Left ventricle myocardium inferior (tissue), 1 donor: ENCODE measurements at regions not wholly inside any gene's neighbourhood (a gene's known extent, or its start where the extent isn't known, plus 50 kb on each side); places are given as distances from the start of the nearest gene placed in this dataset.

Source experiments
- DNase-seq: peaks from one replicate; pipeline ENCODE4 v3.0.0-alpha.2; 2020
- H3K27ac ChIP-seq: fragments of 200-600 bp; replicated peaks from 2 replicates; pipeline ENCODE4 v1.8.0; 2021
- H3K27me3 ChIP-seq: fragments of 200-600 bp; 2 replicates; pipeline ENCODE4 v1.8.0; 2021; ENCODE audit warnings: low read depth
- H3K36me3 ChIP-seq: fragments of 200-600 bp; 2 replicates; pipeline ENCODE4 v1.8.0; 2021
- H3K4me1 ChIP-seq: fragments of 200-600 bp; 2 replicates; pipeline ENCODE4 v1.8.0; 2021
- H3K4me3 ChIP-seq: fragments of 200-600 bp; 2 replicates; pipeline ENCODE4 v1.8.0; 2021; ENCODE audit warnings: mild to moderate bottlenecking, moderate library complexity
- H3K9me3 ChIP-seq: fragments of 200-600 bp; replicated peaks from 2 replicates; pipeline ENCODE4 v1.8.0; 2021
- CTCF ChIP-seq: fragments of 200-600 bp; IDR thresholded peaks from 2 replicates; pipeline ENCODE4 v1.8.0; 2021; ENCODE audit warnings: antibody characterized with exemption, mild to moderate bottlenecking, borderline replicate concordance
- intact Hi-C: fragments of 100-400 bp; cut with micrococcal nuclease; formaldehyde crosslinking; loops from one replicate; pipeline ENCODE4 v1.11.0; 2022
- donor health status: DM: no; HTN: yes; CAD: no; lungs with severe emphysema.

- H3K36me3 ChIP-seq, result no peaks in the 10 kb centered on the region
- DNase-seq, result no peak
Observed at GRCh38 chr5:63655043-63655442, 307.2 kb downstream of the HTR1A start.

GRCh38 chr5:63650581-63650980, 311.7 kb downstream of the HTR1A start:
- intact Hi-C loops, result no loop called here
- H3K36me3 ChIP-seq, result no peaks in the 10 kb centered on the region
- no peak for TF ChIP-seq CTCF
- no peak for DNase-seq
- H3K4me1 ChIP-seq, result no peaks in the 10 kb centered on the region
- no peak overlapping the region for H3K27ac ChIP-seq
- H3K9me3 ChIP-seq, result peaks cover 5% of the 10 kb centered on the region
- H3K4me3 ChIP-seq, result no peak overlapping the region
- H3K27me3 ChIP-seq, result no peaks in the 10 kb centered on the region

More at GRCh38 chr5:63655043-63655442, 307.2 kb downstream of the HTR1A start:
- Histone ChIP-seq H3K27me3 (no peaks in the 10 kb centered on the region), H3K27ac (no peak overlapping the region), H3K9me3 (no peaks in the 10 kb centered on the region), H3K4me1 (no peaks in the 10 kb centered on the region), H3K4me3 (no peak overlapping the region)
- no peak for TF ChIP-seq CTCF
- intact Hi-C loops, result no loop called here

GRCh38 chr5:63648376-63648775, 313.9 kb downstream of the HTR1A start:
- H3K27me3 ChIP-seq, result no peaks in the 10 kb centered on the region
- H3K27ac ChIP-seq, result no peak overlapping the region
- no peak for TF ChIP-seq CTCF
- no peak for DNase-seq
- intact Hi-C loops, result no loop called here
- H3K4me3 ChIP-seq, result no peak overlapping the region
- peaks cover 5% of the 10 kb centered on the region for H3K9me3 ChIP-seq
- no peaks in the 10 kb centered on the region for H3K4me1 ChIP-seq
- no peaks in the 10 kb centered on the region for H3K36me3 ChIP-seq

- Histone ChIP-seq H3K36me3 (no peaks in the 10 kb centered on the region), H3K9me3 (peaks cover 16% of the 10 kb centered on the region), H3K27me3 (no peaks in the 10 kb centered on the region), H3K4me1 (no peaks in the 10 kb centered on the region), H3K4me3 (no peak overlapping the region), H3K27ac (no peak overlapping the region)
- intact Hi-C loops, result no loop called here
- DNase-seq, result no peak
- TF ChIP-seq CTCF, result no peak
Observed at GRCh38 chr5:63629951-63630630, 332.2 kb downstream of the HTR1A start.

GRCh38 chr5:63613442-63613841, 348.8 kb downstream of the HTR1A start:
- Histone ChIP-seq H3K4me1 (no peaks in the 10 kb centered on the region), H3K27ac (no peak overlapping the region), H3K36me3 (no peaks in the 10 kb centered on the region), H3K4me3 (no peak overlapping the region), H3K9me3 (peaks cover 12% of the 10 kb centered on the region), H3K27me3 (no peaks in the 10 kb centered on the region)
- no peak for DNase-seq
- TF ChIP-seq CTCF, result no peak
- intact Hi-C loops, result no loop called here
